Mesendoderm (in vitro differentiated cells): ENCODE measurements at regions not wholly inside any gene's neighbourhood (a gene's known extent, or its start where the extent isn't known, plus 50 kb on each side); places are given as distances from the start of the nearest gene placed in this dataset.

ENCODE experiments used
- DNase-seq: peaks from one replicate; pipeline ENCODE4 v3.0.0; 2013
- H2AK5ac ChIP-seq: 2 replicates; pipeline ENCODE4 v1.6.1; 2013; ENCODE audit warnings: low read length, inconsistent platforms
- H2BK120ac ChIP-seq: 2 replicates; pipeline ENCODE4 v1.6.1; 2013; ENCODE audit warnings: low read depth, mild to moderate bottlenecking, low read length, moderate library complexity, mixed read lengths
- H2BK15ac ChIP-seq: replicated peaks from 2 replicates; pipeline ENCODE4 v1.6.1; 2013; ENCODE audit warnings: low read depth, mild to moderate bottlenecking, moderate library complexity
- H2BK5ac ChIP-seq: 2 replicates; pipeline ENCODE4 v1.6.1; 2013; ENCODE audit warnings: low read length, inconsistent platforms
- H3K18ac ChIP-seq: 2 replicates; pipeline ENCODE4 v1.6.1; 2013; ENCODE audit warnings: mild to moderate bottlenecking, low read length, mixed read lengths
- H3K23ac ChIP-seq: one replicate; pipeline ENCODE4 v1.6.1; 2013; ENCODE audit warnings: low read length
- H3K27ac ChIP-seq: 2 replicates; pipeline ENCODE4 v1.5.1; 2013; ENCODE audit warnings: low read depth, mild to moderate bottlenecking, inconsistent platforms, low read length, moderate library complexity
- H3K27me3 ChIP-seq: 2 replicates; pipeline ENCODE4 v1.6.1; 2013; ENCODE audit warnings: low read length, control low read depth, mild to moderate bottlenecking, inconsistent platforms; ENCODE audit not compliant: insufficient read depth, poor library complexity
- H3K36me3 ChIP-seq: 2 replicates; pipeline ENCODE4 v1.6.1; 2013; ENCODE audit warnings: low read length, inconsistent platforms; ENCODE audit not compliant: control insufficient read depth, insufficient read depth
- H3K4ac ChIP-seq: one replicate; pipeline ENCODE4 v1.6.1; 2013; ENCODE audit warnings: low read depth, mild to moderate bottlenecking, low read length, moderate library complexity
- H3K4me1 ChIP-seq: 2 replicates; pipeline ENCODE4 v1.6.1; 2013; ENCODE audit warnings: low read depth, low read length, inconsistent platforms; ENCODE audit not compliant: control insufficient read depth
- H3K4me2 ChIP-seq: 2 replicates; pipeline ENCODE4 v1.6.1; 2013; ENCODE audit warnings: low read length
- H3K4me3 ChIP-seq: 2 replicates; pipeline ENCODE4 v1.5.1; 2013; ENCODE audit warnings: mild to moderate bottlenecking, low read length
- H3K56ac ChIP-seq: one replicate; pipeline ENCODE4 v1.6.1; 2013; ENCODE audit warnings: low read length
- H3K79me1 ChIP-seq: 2 replicates; pipeline ENCODE4 v1.6.1; 2013; ENCODE audit warnings: low read length, inconsistent platforms
- H3K79me2 ChIP-seq: 2 replicates; pipeline ENCODE4 v1.6.1; 2013; ENCODE audit warnings: mild to moderate bottlenecking, low read length; ENCODE audit not compliant: control insufficient read depth, insufficient read depth
- H3K9ac ChIP-seq: 2 replicates; pipeline ENCODE4 v1.6.1; 2013; ENCODE audit warnings: low read length, inconsistent platforms
- H4K5ac ChIP-seq: one replicate; pipeline ENCODE4 v1.6.1; 2013; ENCODE audit warnings: low read length
- H4K8ac ChIP-seq: one replicate; pipeline ENCODE4 v1.6.1; 2013; ENCODE audit warnings: low read depth, mild to moderate bottlenecking, control low read depth, low read length, moderate library complexity
- WGBS: extraction: QIAGEN DNeasy Blood & Tissue Kit; methylation state at CpG from one replicate; pipeline ENCODE4 v1.1.7; 2013; ENCODE audit warnings: low lambda C conversion rate, missing lambda C conversion rate; ENCODE audit not compliant: insufficient coverage; ENCODE audit errors: extremely low coverage; 5-methylcytosine and 5-hydroxymethylcytosine counted together

DNA sequence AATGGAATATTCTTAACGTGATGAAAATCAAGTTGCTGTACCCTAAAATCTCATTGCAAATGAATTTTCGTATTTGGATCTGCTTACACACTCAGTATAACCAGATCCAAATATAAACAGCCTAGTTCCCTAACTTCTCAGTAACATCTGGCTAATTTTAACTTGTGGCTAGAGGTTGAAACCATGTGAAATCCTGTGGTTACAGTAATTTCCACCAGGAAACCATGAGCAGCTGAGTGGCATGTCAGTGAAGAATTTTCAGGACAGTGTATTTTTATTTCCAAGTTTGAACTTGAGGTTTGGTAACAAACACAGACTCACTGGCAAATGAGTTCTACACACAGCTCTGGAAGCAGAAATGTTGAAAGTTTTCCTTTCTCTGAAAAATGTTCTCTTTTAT lies 754.1 kb downstream of the NR2F2 start:
- H2BK15ac ChIP-seq: no peak overlapping the region
- H4K8ac ChIP-seq: no peak overlapping the region
- no CpG with 5 or more reads among the region's 2 CpGs for WGBS
- H3K9ac ChIP-seq: no peak overlapping the region
- no peaks in the 10 kb centered on the region for H3K79me2 ChIP-seq
- H3K27ac ChIP-seq: no peak overlapping the region
- H3K4ac ChIP-seq: no peak overlapping the region
- no peak overlapping the region for H4K5ac ChIP-seq
- no peaks in the 10 kb centered on the region for H3K79me1 ChIP-seq
- H3K27me3 ChIP-seq: no peaks in the 10 kb centered on the region
- H2AK5ac ChIP-seq: no peak overlapping the region
- no peak overlapping the region for H3K18ac ChIP-seq
- H3K23ac ChIP-seq: no peak overlapping the region
- H2BK5ac ChIP-seq: no peak overlapping the region
- no peak overlapping the region for H2BK120ac ChIP-seq
- DNase-seq: no peak
- H3K4me1 ChIP-seq: no peaks in the 10 kb centered on the region
- H3K56ac ChIP-seq: no peak overlapping the region
- no peak overlapping the region for H3K4me2 ChIP-seq
- no peaks in the 10 kb centered on the region for H3K36me3 ChIP-seq
- no peak overlapping the region for H3K4me3 ChIP-seq

DNA sequence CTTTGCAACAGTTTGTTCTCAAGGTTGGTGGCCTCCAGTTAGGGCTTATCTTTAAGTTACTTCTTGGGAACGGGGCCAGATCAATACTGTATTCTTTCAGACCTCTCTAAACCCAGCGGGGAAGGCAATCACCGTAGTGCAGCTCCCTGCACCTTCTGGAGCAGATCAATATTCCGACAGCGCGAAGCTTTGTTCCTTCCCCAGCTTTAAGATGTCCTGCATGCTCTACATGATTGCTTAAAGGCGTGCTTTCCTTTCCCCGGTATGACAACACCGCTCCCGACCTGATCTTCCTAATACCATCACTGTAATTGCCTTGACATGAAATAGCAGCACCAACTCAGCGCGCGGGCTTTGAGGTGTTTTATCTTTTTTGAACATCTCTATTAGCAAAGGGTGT lies 755.2 kb downstream of the NR2F2 start:
- no peaks in the 10 kb centered on the region for H3K79me1 ChIP-seq
- no peak for DNase-seq
- no peak overlapping the region for H3K9ac ChIP-seq
- no peak overlapping the region for H2BK15ac ChIP-seq
- no peaks in the 10 kb centered on the region for H3K79me2 ChIP-seq
- H3K18ac ChIP-seq: no peak overlapping the region
- no peak overlapping the region for H2AK5ac ChIP-seq
- H3K27me3 ChIP-seq: no peaks in the 10 kb centered on the region
- no peaks in the 10 kb centered on the region for H3K4me1 ChIP-seq
- no peak overlapping the region for H4K5ac ChIP-seq
- H4K8ac ChIP-seq: no peak overlapping the region
- H2BK5ac ChIP-seq: no peak overlapping the region
- H3K27ac ChIP-seq: no peak overlapping the region
- no peak overlapping the region for H3K23ac ChIP-seq
- no peak overlapping the region for H2BK120ac ChIP-seq
- H3K36me3 ChIP-seq: no peaks in the 10 kb centered on the region
- WGBS: no CpG with 5 or more reads among the region's 13 CpGs
- no peak overlapping the region for H3K4me2 ChIP-seq
- no peak overlapping the region for H3K4me3 ChIP-seq
- no peak overlapping the region for H3K56ac ChIP-seq
- H3K4ac ChIP-seq: no peak overlapping the region

DNA sequence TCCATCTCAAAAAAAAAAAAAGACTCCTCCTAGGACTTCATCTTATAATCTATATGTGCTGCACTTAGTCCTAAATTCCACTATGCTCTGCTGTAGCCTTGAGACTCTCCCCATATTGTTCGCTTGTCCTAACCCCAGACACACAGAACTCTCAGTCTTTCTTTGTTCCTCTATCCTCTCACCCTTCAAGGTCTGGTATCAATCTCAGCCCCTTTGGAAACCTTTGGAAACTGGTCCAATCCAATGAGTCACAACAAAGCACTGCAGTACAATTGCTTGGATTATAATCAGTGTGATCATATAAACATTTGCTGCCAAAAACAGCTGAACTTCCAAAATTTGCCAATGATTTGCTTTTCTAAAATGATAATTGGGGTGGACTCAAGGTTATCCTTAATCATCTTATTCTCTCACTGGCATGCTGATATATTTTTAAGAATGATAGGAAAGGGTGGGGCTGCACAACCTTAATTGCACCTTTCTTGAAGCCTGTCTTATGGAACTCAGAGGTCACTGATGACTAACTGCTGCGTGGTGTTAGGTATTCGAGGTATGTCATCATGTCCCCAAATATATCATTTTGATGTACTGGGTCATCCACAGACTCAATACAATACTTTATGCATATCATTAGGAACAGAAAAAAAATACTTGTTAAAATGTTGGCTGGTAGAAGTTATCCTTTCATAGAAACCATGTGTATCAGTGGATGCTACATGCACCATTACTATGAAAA lies 756.7 kb downstream of the NR2F2 start:
- H4K5ac ChIP-seq: no peak overlapping the region
- no peak overlapping the region for H2BK5ac ChIP-seq
- WGBS: no CpG with 5 or more reads among the region's 3 CpGs
- H3K56ac ChIP-seq: no peak overlapping the region
- H3K27ac ChIP-seq: no peak overlapping the region
- H2BK120ac ChIP-seq: no peak overlapping the region
- H2BK15ac ChIP-seq: no peak overlapping the region
- H3K23ac ChIP-seq: no peak overlapping the region
- H2AK5ac ChIP-seq: no peak overlapping the region
- H3K79me2 ChIP-seq: no peaks in the 10 kb centered on the region
- H3K9ac ChIP-seq: no peak overlapping the region
- H3K79me1 ChIP-seq: no peaks in the 10 kb centered on the region
- no peak for DNase-seq
- no peaks in the 10 kb centered on the region for H3K27me3 ChIP-seq
- H3K4ac ChIP-seq: no peak overlapping the region
- no peaks in the 10 kb centered on the region for H3K4me1 ChIP-seq
- H3K4me3 ChIP-seq: no peak overlapping the region
- no peak overlapping the region for H4K8ac ChIP-seq
- H3K36me3 ChIP-seq: no peaks in the 10 kb centered on the region
- no peak overlapping the region for H3K18ac ChIP-seq
- no peak overlapping the region for H3K4me2 ChIP-seq

DNA sequence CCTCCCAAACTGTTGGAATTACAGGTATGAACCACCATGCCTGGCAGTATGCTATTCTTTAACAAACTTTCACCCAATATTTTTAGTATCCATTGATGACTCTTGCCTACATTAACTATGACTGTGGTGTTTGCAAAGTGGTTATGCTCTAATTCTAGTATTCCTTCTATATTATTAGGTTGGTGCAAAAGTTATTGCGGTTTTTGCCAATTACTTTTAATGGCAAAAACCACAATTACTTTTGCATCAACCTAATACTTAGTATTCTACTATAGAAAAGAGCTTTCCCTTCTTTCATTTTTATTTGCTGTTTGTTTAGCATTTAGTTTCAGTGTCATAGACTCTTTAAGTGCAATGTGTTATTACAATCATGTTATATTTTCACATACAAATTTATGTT lies 760.6 kb downstream of the NR2F2 start:
- no peak overlapping the region for H3K56ac ChIP-seq
- H3K4ac ChIP-seq: no peak overlapping the region
- H3K18ac ChIP-seq: no peak overlapping the region
- no peak overlapping the region for H3K4me2 ChIP-seq
- no CpG with 5 or more reads among the region's 1 CpG for WGBS
- no peak overlapping the region for H3K4me3 ChIP-seq
- no peak overlapping the region for H3K9ac ChIP-seq
- no peaks in the 10 kb centered on the region for H3K27me3 ChIP-seq
- DNase-seq: no peak
- H2BK5ac ChIP-seq: no peak overlapping the region
- no peak overlapping the region for H2BK120ac ChIP-seq
- no peak overlapping the region for H2BK15ac ChIP-seq
- H3K4me1 ChIP-seq: no peaks in the 10 kb centered on the region
- no peak overlapping the region for H4K8ac ChIP-seq
- no peak overlapping the region for H3K27ac ChIP-seq
- no peak overlapping the region for H4K5ac ChIP-seq
- H3K36me3 ChIP-seq: no peaks in the 10 kb centered on the region
- no peaks in the 10 kb centered on the region for H3K79me1 ChIP-seq
- no peak overlapping the region for H2AK5ac ChIP-seq
- no peak overlapping the region for H3K23ac ChIP-seq
- H3K79me2 ChIP-seq: no peaks in the 10 kb centered on the region

DNA sequence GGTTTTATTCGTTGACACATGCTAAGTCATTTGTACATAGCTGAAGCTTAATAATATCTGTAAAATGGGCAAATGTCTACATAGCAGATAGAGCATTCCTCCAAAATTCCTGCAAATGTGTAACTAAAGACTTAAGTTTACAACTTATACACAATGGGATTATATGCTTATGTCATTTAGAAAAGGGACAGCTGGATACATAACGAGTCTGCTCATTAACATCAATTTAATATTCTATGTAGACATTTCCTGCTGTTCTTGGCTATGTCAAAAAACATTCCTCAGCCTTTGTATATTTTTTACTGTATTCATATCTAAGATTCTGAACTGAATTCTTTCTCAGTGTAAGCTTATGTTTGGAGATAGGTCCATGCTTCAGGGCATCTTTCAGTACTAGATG lies 762.2 kb downstream of the NR2F2 start:
- no peak for DNase-seq
- no CpG with 5 or more reads among the region's 2 CpGs for WGBS

DNA sequence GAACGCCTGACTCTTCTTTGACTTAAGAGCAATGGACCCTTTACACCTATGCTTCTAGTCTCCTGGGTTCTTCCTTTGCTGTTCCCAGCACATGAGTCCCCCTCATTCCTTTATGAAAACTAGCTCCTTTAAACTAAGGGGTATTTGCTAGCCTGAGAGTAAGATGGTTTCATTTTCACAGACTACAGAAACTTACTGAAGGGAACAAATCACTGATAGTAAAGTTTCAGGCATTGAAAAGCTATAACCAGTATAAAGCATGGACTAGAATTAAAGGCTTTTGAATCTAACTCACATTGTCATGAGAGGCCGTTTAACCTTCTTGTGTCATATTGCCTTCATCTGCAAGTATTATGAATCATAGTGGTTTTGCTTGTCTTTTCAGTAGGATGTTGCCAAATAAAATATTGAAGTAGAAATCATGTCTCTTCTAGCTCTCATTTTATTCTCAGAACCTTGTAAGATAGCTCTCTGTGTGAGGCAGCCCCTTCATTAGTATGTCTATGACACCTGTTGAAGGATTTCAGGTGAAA lies 765.9 kb downstream of the NR2F2 start:
- no CpG with 5 or more reads among the region's 2 CpGs for WGBS

More for the DNA sequence above, 762.2 kb downstream of the NR2F2 start:
- Histone ChIP-seq H4K5ac (no peak overlapping the region), H3K4ac (no peak overlapping the region), H2BK5ac (no peak overlapping the region), H3K4me1 (no peaks in the 10 kb centered on the region), H3K36me3 (no peaks in the 10 kb centered on the region), H3K27me3 (no peaks in the 10 kb centered on the region), H3K27ac (no peak overlapping the region), H2AK5ac (no peak overlapping the region), H3K18ac (no peak overlapping the region), H2BK15ac (no peak overlapping the region), H3K56ac (no peak overlapping the region), H2BK120ac (no peak overlapping the region), H3K23ac (no peak overlapping the region), H4K8ac (no peak overlapping the region), H3K79me1 (no peaks in the 10 kb centered on the region), H3K4me2 (no peak overlapping the region), H3K9ac (no peak overlapping the region), H3K79me2 (no peaks in the 10 kb centered on the region), H3K4me3 (no peak overlapping the region)

More for the DNA sequence above, 765.9 kb downstream of the NR2F2 start:
- no peaks in the 10 kb centered on the region for H3K27me3 ChIP-seq
- DNase-seq: no peak
- no peak overlapping the region for H2BK15ac ChIP-seq
- H3K56ac ChIP-seq: no peak overlapping the region
- no peaks in the 10 kb centered on the region for H3K4me1 ChIP-seq
- H3K4me3 ChIP-seq: no peak overlapping the region
- H3K4me2 ChIP-seq: no peak overlapping the region
- H4K5ac ChIP-seq: no peak overlapping the region
- H2AK5ac ChIP-seq: no peak overlapping the region
- H3K18ac ChIP-seq: no peak overlapping the region
- no peaks in the 10 kb centered on the region for H3K36me3 ChIP-seq
- H3K79me2 ChIP-seq: no peaks in the 10 kb centered on the region
- H3K9ac ChIP-seq: no peak overlapping the region
- H2BK5ac ChIP-seq: no peak overlapping the region
- no peak overlapping the region for H3K4ac ChIP-seq
- H3K27ac ChIP-seq: no peak overlapping the region
- H4K8ac ChIP-seq: no peak overlapping the region
- H3K79me1 ChIP-seq: no peaks in the 10 kb centered on the region
- H2BK120ac ChIP-seq: no peak overlapping the region
- no peak overlapping the region for H3K23ac ChIP-seq
